Testis (tissue), 2 donors: ENCODE measurements at regions not wholly inside any gene's neighbourhood (a gene's known extent, or its start where the extent isn't known, plus 50 kb on each side); places are given as distances from the start of the nearest gene placed in this dataset.

Experiments used
- POLR2A ChIP-seq: fragments of 450-650 bp; IDR thresholded peaks from one replicate; pipeline ENCODE4 v1.6.1; 2017; ENCODE audit warnings: antibody characterized with exemption, mild to moderate bottlenecking, moderate library complexity
- TF ChIP-seq, protein P1 (sequence below), 3 experiments: fragments of 450-650 bp in 2 of 3; fragments of 200-600 bp in 1 of 3; sonication (generic) in 1 of 3; IDR thresholded peaks; one replicate each; pipeline ENCODE4 v1.5.1; 2016 to 2019; ENCODE audit warnings: antibody characterized with exemption in 3 of 3, mild to moderate bottlenecking in 2 of 3, moderate library complexity in 1 of 3

DNA sequence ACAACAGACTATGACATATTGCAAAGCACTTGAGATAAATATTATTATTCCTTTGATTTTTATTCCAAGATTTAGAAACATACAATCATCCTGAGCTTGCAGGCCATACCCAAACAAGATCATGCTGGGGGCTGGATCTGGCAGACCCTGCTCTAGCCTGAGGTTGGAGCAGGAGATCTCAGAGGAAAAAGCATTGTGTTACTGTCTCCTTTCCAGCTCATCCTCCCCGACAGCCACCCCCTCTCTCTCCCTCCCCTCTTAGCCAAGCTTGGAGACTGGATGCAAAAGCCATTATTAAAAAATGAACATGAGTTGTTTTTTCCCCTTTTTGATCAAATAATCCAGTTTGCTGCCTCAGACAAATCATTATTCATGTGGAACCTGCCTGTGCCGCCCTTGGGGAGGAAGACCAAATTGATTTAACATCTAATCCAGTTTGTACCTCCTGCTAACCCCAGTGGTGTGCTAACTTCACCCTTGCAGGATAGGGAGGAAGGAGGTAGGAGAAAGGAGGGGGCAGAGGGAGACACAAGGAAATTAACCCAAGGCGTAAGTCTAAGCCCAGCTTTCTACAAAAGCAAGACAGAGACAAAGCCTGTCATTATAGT, 565.8 kb upstream of the TBX3 start:
- TF ChIP-seq, protein P1, sequence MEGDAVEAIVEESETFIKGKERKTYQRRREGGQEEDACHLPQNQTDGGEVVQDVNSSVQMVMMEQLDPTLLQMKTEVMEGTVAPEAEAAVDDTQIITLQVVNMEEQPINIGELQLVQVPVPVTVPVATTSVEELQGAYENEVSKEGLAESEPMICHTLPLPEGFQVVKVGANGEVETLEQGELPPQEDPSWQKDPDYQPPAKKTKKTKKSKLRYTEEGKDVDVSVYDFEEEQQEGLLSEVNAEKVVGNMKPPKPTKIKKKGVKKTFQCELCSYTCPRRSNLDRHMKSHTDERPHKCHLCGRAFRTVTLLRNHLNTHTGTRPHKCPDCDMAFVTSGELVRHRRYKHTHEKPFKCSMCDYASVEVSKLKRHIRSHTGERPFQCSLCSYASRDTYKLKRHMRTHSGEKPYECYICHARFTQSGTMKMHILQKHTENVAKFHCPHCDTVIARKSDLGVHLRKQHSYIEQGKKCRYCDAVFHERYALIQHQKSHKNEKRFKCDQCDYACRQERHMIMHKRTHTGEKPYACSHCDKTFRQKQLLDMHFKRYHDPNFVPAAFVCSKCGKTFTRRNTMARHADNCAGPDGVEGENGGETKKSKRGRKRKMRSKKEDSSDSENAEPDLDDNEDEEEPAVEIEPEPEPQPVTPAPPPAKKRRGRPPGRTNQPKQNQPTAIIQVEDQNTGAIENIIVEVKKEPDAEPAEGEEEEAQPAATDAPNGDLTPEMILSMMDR (IDR thresholded peaks at IDR 0.05) = no peak
- TF ChIP-seq POLR2A = no peak
